HCT116 (cell line): ENCODE measurements at regions not wholly inside any gene's neighbourhood (a gene's known extent, or its start where the extent isn't known, plus 50 kb on each side); places are given as distances from the start of the nearest gene placed in this dataset.

Source experiments
- ATAC-seq: fragments of 200-7000 bp; cut with Tn5 transposase; 2 replicates; pipeline ENCODE4 v1.9.1; 2020; ENCODE audit warnings: mild to moderate bottlenecking, moderate library complexity
- BruUV-seq: library from RNA; stranded (reverse); fragments of 400-500 nt; replicated peaks from 2 replicates; lab custom pipeline; 2021; lab: Mats Ljungman, UMichigan
- CTCF ChIA-PET: fragments of 300-600 bp; sonication (Branson Sonifier 250); formaldehyde crosslinking; loops from one replicate; lab custom pipeline; 2021; ENCODE audit warnings: antibody characterized with exemption; lab: Charles Lee
- POLR2A ChIA-PET: fragments of 300-600, 350-600 bp; sonication (Branson Sonifier 250); formaldehyde crosslinking; loops from one replicate; lab custom pipeline; 2021; ENCODE audit warnings: antibody characterized with exemption; lab: Charles Lee
- RAD21 ChIA-PET, 2 experiments: fragments of 300-600 bp; sonication (Branson Sonifier 250); formaldehyde crosslinking; loops; one replicate each; lab custom pipeline; 2023; ENCODE audit warnings: low total read pairs in 2 of 2; ENCODE audit not compliant: uncharacterized antibody in 2 of 2, unreplicated experiment in 2 of 2, low non-redundant PET in 1 of 2; lab: Charles Lee
- DNase-seq: peaks from one replicate; pipeline ENCODE4 v3.0.0-alpha.2; 2010; ENCODE audit warnings: low read depth, low spot score
- H2AFZ ChIP-seq: fragments of 200-600 bp; shearing (Covaris generic), sonication (generic); 2 replicates; pipeline ENCODE4 v1.6.1; 2017; ENCODE audit warnings: low read depth, mixed run types, mixed read lengths, antibody characterized with exemption, low read length; ENCODE audit not compliant: poor library complexity, severe bottlenecking
- H3K27ac ChIP-seq: 2 replicates; pipeline ENCODE4 v1.5.1; 2012; ENCODE audit warnings: low read depth, low read length
- H3K27me3 ChIP-seq: fragments of 200-600 bp; sonication (generic); 2 replicates; pipeline ENCODE4 v1.6.1; 2016; ENCODE audit warnings: mixed run types, low read length, mixed read lengths; ENCODE audit not compliant: insufficient read depth
- H3K36me3 ChIP-seq, 2 experiments: fragments of 200-500 bp in 1 of 2; fragments of 200-600 bp in 1 of 2; sonication (Bioruptor generic) in 1 of 2; sonication (generic) in 1 of 2; 2 replicates each; pipeline versions ENCODE4 v1.5.1 to v1.6.1; 2014 to 2016; ENCODE audit warnings: low read length in 2 of 2, inconsistent platforms in 1 of 2, mixed read lengths in 1 of 2, mixed run types in 1 of 2; ENCODE audit not compliant: insufficient read depth in 2 of 2, control insufficient read depth in 1 of 2
- H3K4me1 ChIP-seq, 2 experiments: fragments of 200-600 bp in 1 of 2; sonication (generic) in 1 of 2; 2 replicates each; pipeline versions ENCODE4 v1.5.1 to v1.6.1; 2012 to 2017; ENCODE audit warnings: low read length in 2 of 2, inconsistent platforms in 1 of 2, mild to moderate bottlenecking in 1 of 2, mixed read lengths in 1 of 2, mixed run types in 1 of 2, moderate library complexity in 1 of 2; ENCODE audit not compliant: insufficient read depth in 2 of 2, control insufficient read depth in 1 of 2
- H3K4me2 ChIP-seq: fragments of 200-600 bp; sonication (generic); 2 replicates; pipeline ENCODE4 v1.6.1; 2017; ENCODE audit warnings: mixed run types, low read length, mixed read lengths
- H3K4me3 ChIP-seq, 2 experiments: fragments of 200-600 bp in 1 of 2; sonication (generic) in 1 of 2; replicated peaks in 1 of 2; 2 replicates each; pipeline ENCODE4 v1.5.1; 2011 to 2016; ENCODE audit warnings: low read length in 2 of 2, control low read depth in 1 of 2, low read depth in 1 of 2, mild to moderate bottlenecking in 1 of 2, mixed read lengths in 1 of 2, mixed run types in 1 of 2
- H3K79me2 ChIP-seq: fragments of 200-600 bp; sonication (generic); 2 replicates; pipeline ENCODE4 v1.6.1; 2017; ENCODE audit warnings: mild to moderate bottlenecking, mixed run types, low read length, moderate library complexity, mixed read lengths; ENCODE audit not compliant: insufficient read depth
- H3K9ac ChIP-seq: fragments of 200-600 bp; sonication (generic); 2 replicates; pipeline ENCODE4 v1.6.1; 2016; ENCODE audit warnings: low read length, mixed read lengths
- H3K9me2 ChIP-seq: fragments of 200-600 bp; sonication (generic), shearing (Covaris generic); 2 replicates; pipeline ENCODE4 v1.6.1; 2017; ENCODE audit warnings: mixed run types, mild to moderate bottlenecking, moderate library complexity; ENCODE audit not compliant: insufficient read depth
- H3K9me3 ChIP-seq, 2 experiments: fragments of 200-500 bp in 1 of 2; fragments of 200-600 bp in 1 of 2; sonication (Bioruptor generic) in 1 of 2; sonication (generic) in 1 of 2; 2 replicates each; pipeline ENCODE4 v1.6.1; 2014 to 2017; ENCODE audit warnings: low read length in 2 of 2, mixed read lengths in 2 of 2, inconsistent platforms in 1 of 2, low read depth in 1 of 2, mild to moderate bottlenecking in 1 of 2, mixed run types in 1 of 2, moderate library complexity in 1 of 2; ENCODE audit not compliant: control insufficient read depth in 1 of 2, insufficient read depth in 1 of 2
- H4K20me1 ChIP-seq: fragments of 200-600 bp; sonication (generic), shearing (Covaris generic); 2 replicates; pipeline ENCODE4 v1.6.1; 2017; ENCODE audit warnings: mixed run types, mild to moderate bottlenecking, moderate library complexity; ENCODE audit not compliant: insufficient read depth
- ATF3 ChIP-seq: IDR thresholded peaks from 2 replicates; pipeline ENCODE4 v1.6.1; 2012
- CBX3 ChIP-seq: IDR thresholded peaks from 2 replicates; pipeline ENCODE4 v1.6.1; 2012; ENCODE audit warnings: low read depth
- CEBPB ChIP-seq: IDR thresholded peaks from 2 replicates; pipeline ENCODE4 v1.6.1; 2012; ENCODE audit warnings: low read depth
- EGR1 ChIP-seq: IDR thresholded peaks from 2 replicates; pipeline ENCODE4 v1.6.1; 2012; ENCODE audit warnings: low read depth
- EZH2 ChIP-seq: fragments of 200-600 bp; sonication (generic); IDR thresholded peaks from 2 replicates; pipeline ENCODE4 v1.6.1; 2017; ENCODE audit warnings: antibody characterized with exemption, mixed run types
- FOSL1 ChIP-seq: IDR thresholded peaks from 2 replicates; pipeline ENCODE4 v1.6.1; 2012; ENCODE audit warnings: low read depth
- POLR2AphosphoS5 ChIP-seq: IDR thresholded peaks from 2 replicates; pipeline ENCODE4 v1.6.1; 2011; ENCODE audit warnings: mild to moderate bottlenecking, low read depth, low read length, moderate library complexity
- RAD21 ChIP-seq: IDR thresholded peaks from 2 replicates; pipeline ENCODE4 v1.6.1; 2012; ENCODE audit warnings: low read depth, mild to moderate bottlenecking
- SIN3A ChIP-seq: IDR thresholded peaks from 2 replicates; pipeline ENCODE4 v1.6.1; 2012; ENCODE audit warnings: low read depth
- YY1 ChIP-seq: IDR thresholded peaks from 2 replicates; pipeline ENCODE4 v1.6.1; 2011; ENCODE audit warnings: low read length, low read depth, moderate library complexity, mild to moderate bottlenecking; ENCODE audit not compliant: insufficient replicate concordance; ENCODE audit errors: extremely low read depth
- ZBTB33 ChIP-seq: IDR thresholded peaks from 2 replicates; pipeline ENCODE4 v1.6.1; 2011; ENCODE audit warnings: mild to moderate bottlenecking, low read length, moderate library complexity; ENCODE audit not compliant: insufficient replicate concordance; ENCODE audit errors: extremely low read depth
- ZFX ChIP-seq: fragments of 450-650 bp; IDR thresholded peaks from 2 replicates; pipeline ENCODE4 v1.6.1; 2017
- ZNF274 ChIP-seq: fragments of 200-500 bp; sonication (Bioruptor generic); IDR thresholded peaks from 2 replicates; pipeline ENCODE4 v1.6.1; 2014; ENCODE audit warnings: mild to moderate bottlenecking, low read depth, low read length, inconsistent platforms
- intact Hi-C: fragments of 100-400 bp; cut with micrococcal nuclease; formaldehyde crosslinking; loops from 2 replicates; pipeline ENCODE4 v1.10.0; 2022
- TF ChIP-seq, protein P1 (sequence below), 3 experiments: fragments of 200-600 bp in 1 of 3; sonication (generic) in 1 of 3; IDR thresholded peaks in 2 of 3; conservative IDR thresholded peaks in 1 of 3; 2 replicates each; pipeline ENCODE4 v1.5.1; 2012 to 2017; ENCODE audit warnings: low read depth in 2 of 3, low read length in 2 of 3, antibody characterized with exemption in 1 of 3, borderline replicate concordance in 1 of 3, control low read depth in 1 of 3, mild to moderate bottlenecking in 1 of 3, mixed read lengths in 1 of 3, mixed run types in 1 of 3, moderate library complexity in 1 of 3; ENCODE audit not compliant: insufficient read depth in 1 of 3

GRCh38 chr6:3607171-3607570 lies 144.3 kb downstream of the PXDC1 start:
- Histone ChIP-seq H3K27me3 (no peaks in the 10 kb centered on the region), H4K20me1 (no peaks in the 10 kb centered on the region), H3K27ac (no peak overlapping the region), H3K9ac (no peak overlapping the region), H3K4me2 (no peak overlapping the region), H2AFZ (no peak overlapping the region), H3K4me3 (no peak overlapping the region), H3K4me1 (peaks cover 12 to 19% of the 10 kb centered on the region in 2 experiments), H3K79me2 (no peaks in the 10 kb centered on the region), H3K9me2 (no peaks in the 10 kb centered on the region), H3K36me3 (no peaks in the 10 kb centered on the region), H3K9me3 (no peaks in the 10 kb centered on the region)
- CTCF ChIA-PET: no interaction called here
- TF ChIP-seq CEBPB: no peak
- no peak for TF ChIP-seq EZH2
- no peak for TF ChIP-seq CBX3
- TF ChIP-seq, protein P1, sequence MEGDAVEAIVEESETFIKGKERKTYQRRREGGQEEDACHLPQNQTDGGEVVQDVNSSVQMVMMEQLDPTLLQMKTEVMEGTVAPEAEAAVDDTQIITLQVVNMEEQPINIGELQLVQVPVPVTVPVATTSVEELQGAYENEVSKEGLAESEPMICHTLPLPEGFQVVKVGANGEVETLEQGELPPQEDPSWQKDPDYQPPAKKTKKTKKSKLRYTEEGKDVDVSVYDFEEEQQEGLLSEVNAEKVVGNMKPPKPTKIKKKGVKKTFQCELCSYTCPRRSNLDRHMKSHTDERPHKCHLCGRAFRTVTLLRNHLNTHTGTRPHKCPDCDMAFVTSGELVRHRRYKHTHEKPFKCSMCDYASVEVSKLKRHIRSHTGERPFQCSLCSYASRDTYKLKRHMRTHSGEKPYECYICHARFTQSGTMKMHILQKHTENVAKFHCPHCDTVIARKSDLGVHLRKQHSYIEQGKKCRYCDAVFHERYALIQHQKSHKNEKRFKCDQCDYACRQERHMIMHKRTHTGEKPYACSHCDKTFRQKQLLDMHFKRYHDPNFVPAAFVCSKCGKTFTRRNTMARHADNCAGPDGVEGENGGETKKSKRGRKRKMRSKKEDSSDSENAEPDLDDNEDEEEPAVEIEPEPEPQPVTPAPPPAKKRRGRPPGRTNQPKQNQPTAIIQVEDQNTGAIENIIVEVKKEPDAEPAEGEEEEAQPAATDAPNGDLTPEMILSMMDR (IDR thresholded peaks at IDR 0.05 in 2 of 3, conservative IDR thresholded peaks at IDR 0.05 in 1 of 3; ENCODE audit: borderline replicate concordance in 1 of 3, insufficient read depth in 1 of 3, low read depth in 2 of 3, low read length in 2 of 3): no peak
- no peak for TF ChIP-seq POLR2AphosphoS5
- TF ChIP-seq SIN3A: no peak
- TF ChIP-seq RAD21: no peak
- no peak for TF ChIP-seq FOSL1
- TF ChIP-seq ATF3: no peak
- TF ChIP-seq ZNF274: no peak
- TF ChIP-seq YY1: no peak
- no peak for TF ChIP-seq ZBTB33
- TF ChIP-seq EGR1: no peak
- no peak for TF ChIP-seq ZFX
- no TSS peak for BruUV-seq
- intact Hi-C loops: no loop called here
- DNase-seq: no peak
- RAD21 ChIA-PET: no interaction called here
- POLR2A ChIA-PET: no interaction called here
- no peak for ATAC-seq
